ENCODE measurements at regions not wholly inside any gene's neighbourhood (a gene's known extent, or its start where the extent isn't known, plus 50 kb on each side); places are given as distances from the start of the nearest gene placed in this dataset.

- no peak for TF ChIP-seq TCF4 (CRISPR knock-in tag; IDR thresholded peaks at IDR 0.05; ENCODE audit: borderline replicate concordance)
- TF ChIP-seq OSR1 (CRISPR knock-in tag; IDR thresholded peaks at IDR 0.05) = no peak
- no peak for TF ChIP-seq ARNTL (CRISPR knock-in tag; IDR thresholded peaks at IDR 0.05; ENCODE audit: borderline replicate concordance, low read depth)
- TF ChIP-seq ZC3H10 (CRISPR knock-in tag; IDR thresholded peaks at IDR 0.05) = no peak
- TF ChIP-seq POU6F1 (CRISPR knock-in tag; IDR thresholded peaks at IDR 0.05; ENCODE audit: borderline replicate concordance, low read depth) = no peak
- no peak for TF ChIP-seq ZNF70 (CRISPR knock-in tag; IDR thresholded peaks at IDR 0.05)
- TF ChIP-seq ZFP30 (CRISPR knock-in tag; IDR thresholded peaks at IDR 0.05) = no peak
- TF ChIP-seq RARB (CRISPR knock-in tag; IDR thresholded peaks at IDR 0.05) = no peak
- no peak for TF ChIP-seq ZFP3 (CRISPR knock-in tag; IDR thresholded peaks at IDR 0.05)
- no peak for TF ChIP-seq TOX (CRISPR knock-in tag; IDR thresholded peaks at IDR 0.05; ENCODE audit: borderline replicate concordance)
- no peak for TF ChIP-seq PPARA (CRISPR knock-in tag; IDR thresholded peaks at IDR 0.05; ENCODE audit: borderline replicate concordance)
- no peak for TF ChIP-seq CREB5 (CRISPR knock-in tag; IDR thresholded peaks at IDR 0.05; ENCODE audit: low read depth)
- no peak for TF ChIP-seq CSDC2 (CRISPR knock-in tag; IDR thresholded peaks at IDR 0.05)
- no peak for TF ChIP-seq GLIS3 (CRISPR knock-in tag; IDR thresholded peaks at IDR 0.05)
- no peak for ATAC-seq
These were observed 88.0 kb upstream of the VASH1 start for GRCh38 chr14:76673261-76673660.

- TF ChIP-seq GLIS3 (CRISPR knock-in tag; IDR thresholded peaks at IDR 0.05) = no peak
- no peak for TF ChIP-seq ARNTL (CRISPR knock-in tag; IDR thresholded peaks at IDR 0.05; ENCODE audit: borderline replicate concordance, low read depth)
- TF ChIP-seq, protein P1, sequence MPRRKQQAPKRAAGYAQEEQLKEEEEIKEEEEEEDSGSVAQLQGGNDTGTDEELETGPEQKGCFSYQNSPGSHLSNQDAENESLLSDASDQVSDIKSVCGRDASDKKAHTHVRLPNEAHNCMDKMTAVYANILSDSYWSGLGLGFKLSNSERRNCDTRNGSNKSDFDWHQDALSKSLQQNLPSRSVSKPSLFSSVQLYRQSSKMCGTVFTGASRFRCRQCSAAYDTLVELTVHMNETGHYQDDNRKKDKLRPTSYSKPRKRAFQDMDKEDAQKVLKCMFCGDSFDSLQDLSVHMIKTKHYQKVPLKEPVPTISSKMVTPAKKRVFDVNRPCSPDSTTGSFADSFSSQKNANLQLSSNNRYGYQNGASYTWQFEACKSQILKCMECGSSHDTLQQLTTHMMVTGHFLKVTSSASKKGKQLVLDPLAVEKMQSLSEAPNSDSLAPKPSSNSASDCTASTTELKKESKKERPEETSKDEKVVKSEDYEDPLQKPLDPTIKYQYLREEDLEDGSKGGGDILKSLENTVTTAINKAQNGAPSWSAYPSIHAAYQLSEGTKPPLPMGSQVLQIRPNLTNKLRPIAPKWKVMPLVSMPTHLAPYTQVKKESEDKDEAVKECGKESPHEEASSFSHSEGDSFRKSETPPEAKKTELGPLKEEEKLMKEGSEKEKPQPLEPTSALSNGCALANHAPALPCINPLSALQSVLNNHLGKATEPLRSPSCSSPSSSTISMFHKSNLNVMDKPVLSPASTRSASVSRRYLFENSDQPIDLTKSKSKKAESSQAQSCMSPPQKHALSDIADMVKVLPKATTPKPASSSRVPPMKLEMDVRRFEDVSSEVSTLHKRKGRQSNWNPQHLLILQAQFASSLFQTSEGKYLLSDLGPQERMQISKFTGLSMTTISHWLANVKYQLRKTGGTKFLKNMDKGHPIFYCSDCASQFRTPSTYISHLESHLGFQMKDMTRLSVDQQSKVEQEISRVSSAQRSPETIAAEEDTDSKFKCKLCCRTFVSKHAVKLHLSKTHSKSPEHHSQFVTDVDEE (CRISPR knock-in tag; IDR thresholded peaks at IDR 0.05) = no peak
- TF ChIP-seq OSR1 (CRISPR knock-in tag; IDR thresholded peaks at IDR 0.05) = no peak
- no peak for TF ChIP-seq ZNF565 (CRISPR knock-in tag; conservative IDR thresholded peaks at IDR 0.05; ENCODE audit: low read depth)
- no peak for TF ChIP-seq RARB (CRISPR knock-in tag; IDR thresholded peaks at IDR 0.05)
- TF ChIP-seq TOX (CRISPR knock-in tag; IDR thresholded peaks at IDR 0.05; ENCODE audit: borderline replicate concordance) = no peak
- TF ChIP-seq ZNF70 (CRISPR knock-in tag; IDR thresholded peaks at IDR 0.05) = no peak
- no peak for TF ChIP-seq ZC3H10 (CRISPR knock-in tag; IDR thresholded peaks at IDR 0.05)
- no peak for TF ChIP-seq SNAI2 (CRISPR knock-in tag; IDR thresholded peaks at IDR 0.05)
- no peak for ATAC-seq
These were observed 86.2 kb upstream of the VASH1 start for GRCh38 chr14:76675046-76675445.

- TF ChIP-seq ZFP30 (CRISPR knock-in tag; IDR thresholded peaks at IDR 0.05) = no peak
- TF ChIP-seq CREB5 (CRISPR knock-in tag; IDR thresholded peaks at IDR 0.05; ENCODE audit: low read depth) = no peak
- no peak for TF ChIP-seq RARB (CRISPR knock-in tag; IDR thresholded peaks at IDR 0.05)
- no peak for TF ChIP-seq GLIS3 (CRISPR knock-in tag; IDR thresholded peaks at IDR 0.05)
- TF ChIP-seq, protein P1 (CRISPR knock-in tag; IDR thresholded peaks at IDR 0.05) = no peak
- no peak for TF ChIP-seq ESRRG (CRISPR knock-in tag; IDR thresholded peaks at IDR 0.05)
- no peak for TF ChIP-seq ISL1 (CRISPR knock-in tag; IDR thresholded peaks at IDR 0.05)
- TF ChIP-seq POU6F1 (CRISPR knock-in tag; IDR thresholded peaks at IDR 0.05; ENCODE audit: borderline replicate concordance, low read depth) = no peak
- TF ChIP-seq ZNF70 (CRISPR knock-in tag; IDR thresholded peaks at IDR 0.05) = no peak
- no peak for TF ChIP-seq ZNF565 (CRISPR knock-in tag; conservative IDR thresholded peaks at IDR 0.05; ENCODE audit: low read depth)
- TF ChIP-seq OSR1 (CRISPR knock-in tag; IDR thresholded peaks at IDR 0.05) = no peak
- TF ChIP-seq SNAI2 (CRISPR knock-in tag; IDR thresholded peaks at IDR 0.05) = no peak
- TF ChIP-seq ZC3H10 (CRISPR knock-in tag; IDR thresholded peaks at IDR 0.05) = no peak
- no peak for TF ChIP-seq TCF4 (CRISPR knock-in tag; IDR thresholded peaks at IDR 0.05; ENCODE audit: borderline replicate concordance)
- no peak for TF ChIP-seq PATZ1 (CRISPR knock-in tag; IDR thresholded peaks at IDR 0.05; ENCODE audit: borderline replicate concordance)
- ATAC-seq = no peak
These were observed 84.7 kb upstream of the VASH1 start for GRCh38 chr14:76676539-76676938.
